ENCODE measurements at regions not wholly inside any gene's neighbourhood (a gene's known extent, or its start where the extent isn't known, plus 50 kb on each side); places are given as distances from the start of the nearest gene placed in this dataset.

DNA sequence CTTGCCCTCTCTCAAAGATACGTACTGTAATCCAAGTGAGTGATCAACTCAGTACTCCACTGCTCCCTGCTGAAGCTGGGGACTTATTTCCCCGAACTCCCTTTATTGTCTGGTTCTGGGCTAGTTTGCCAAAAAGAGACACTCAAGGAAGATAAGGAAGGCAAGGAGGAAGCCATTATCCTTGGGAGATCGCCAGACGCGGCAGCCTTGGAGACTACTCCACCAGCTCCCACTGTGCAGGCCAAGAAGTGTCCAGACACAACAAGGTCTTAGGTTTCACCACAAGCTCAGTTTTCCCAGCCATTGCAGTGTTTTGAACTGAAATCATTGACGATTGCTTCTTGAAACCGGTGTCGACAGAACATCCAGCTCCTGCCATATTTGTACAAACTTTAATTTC lies 439.6 kb upstream of the UBE2E3 start:
- TF ChIP-seq GATA2 (IDR thresholded peaks at IDR 0.05; ENCODE audit: low read depth, low read length) (no peak), GATA3 (IDR thresholded peaks at IDR 0.05; ENCODE audit: low read depth, low read length) (no peak)
